NT2/D1 (cell line): ENCODE measurements at regions not wholly inside any gene's neighbourhood (a gene's known extent, or its start where the extent isn't known, plus 50 kb on each side); places are given as distances from the start of the nearest gene placed in this dataset.

Source experiments
- DNase-seq: peaks from one replicate; pipeline ENCODE4 v3.0.0-alpha.2; 2011; ENCODE audit warnings: low read depth, low spot score
- H3K27me3 ChIP-seq: 2 replicates; pipeline ENCODE4 v1.6.0; 2011; ENCODE audit warnings: mild to moderate bottlenecking; ENCODE audit not compliant: insufficient read length, insufficient read depth
- H3K36me3 ChIP-seq: 2 replicates; pipeline ENCODE4 v1.6.1; 2011; ENCODE audit warnings: mild to moderate bottlenecking, low read length, mixed read lengths; ENCODE audit not compliant: insufficient read depth, insufficient read length
- H3K4me1 ChIP-seq: 2 replicates; pipeline ENCODE4 v1.5.1; 2011; ENCODE audit not compliant: insufficient read depth, insufficient read length
- H3K4me3 ChIP-seq: 2 replicates; pipeline ENCODE4 v1.5.1; 2011; ENCODE audit warnings: low read depth; ENCODE audit not compliant: insufficient read length
- H3K9ac ChIP-seq: 2 replicates; pipeline ENCODE4 v1.6.0; 2011; ENCODE audit warnings: low read depth; ENCODE audit not compliant: insufficient read length
- H3K9me3 ChIP-seq: 2 replicates; pipeline ENCODE4 v1.5.1; 2011; ENCODE audit warnings: mild to moderate bottlenecking, low read length; ENCODE audit not compliant: insufficient read depth
- SUZ12 ChIP-seq: IDR thresholded peaks from 2 replicates; pipeline ENCODE4 v1.6.1; 2011; ENCODE audit not compliant: insufficient read length, insufficient read depth; ENCODE audit errors: extremely low read depth
- YY1 ChIP-seq: IDR thresholded peaks from 2 replicates; pipeline ENCODE4 v1.6.1; 2011; ENCODE audit not compliant: insufficient read length, insufficient read depth
- ZNF274 ChIP-seq: IDR thresholded peaks from 2 replicates; pipeline ENCODE4 v1.6.1; 2011; ENCODE audit warnings: mild to moderate bottlenecking, low read depth, low read length

- Histone ChIP-seq H3K27me3 (no peaks in the 10 kb centered on the region), H3K9me3 (no peaks in the 10 kb centered on the region; the same call in 1 of the 2 replicates), H3K9ac (no peak overlapping the region), H3K4me3 (no peak overlapping the region), H3K36me3 (no peaks in the 10 kb centered on the region), H3K4me1 (no peaks in the 10 kb centered on the region)
- TF ChIP-seq ZNF274, result no peak
- DNase-seq, result no peak
Measured at GRCh38 chr18:73962256-73962655, 185.4 kb downstream of the FBXO15 start.

GRCh38 chr18:73961804-73962203, 185.8 kb downstream of the FBXO15 start:
- no peaks in the 10 kb centered on the region for H3K36me3 ChIP-seq

GRCh38 chr18:73959352-73959751, 188.3 kb downstream of the FBXO15 start:
- TF ChIP-seq YY1 (no peak), ZNF274 (no peak), SUZ12 (no peak)
- H3K36me3 ChIP-seq, result no peaks in the 10 kb centered on the region

More at GRCh38 chr18:73961804-73962203, 185.8 kb downstream of the FBXO15 start:
- Histone ChIP-seq H3K27me3 (no peaks in the 10 kb centered on the region), H3K4me1 (no peaks in the 10 kb centered on the region), H3K4me3 (no peak overlapping the region), H3K9me3 (no peaks in the 10 kb centered on the region; the same call in 1 of the 2 replicates), H3K9ac (no peak overlapping the region)
- no peak for TF ChIP-seq ZNF274
- TF ChIP-seq YY1, result no peak
- TF ChIP-seq SUZ12, result no peak
- DNase-seq, result no peak

GRCh38 chr18:73954268-73954667, 193.4 kb downstream of the FBXO15 start:
- Histone ChIP-seq H3K9me3 (no peaks in the 10 kb centered on the region; the same call in 1 of the 2 replicates), H3K4me1 (no peaks in the 10 kb centered on the region), H3K36me3 (no peaks in the 10 kb centered on the region), H3K9ac (no peak overlapping the region), H3K27me3 (no peaks in the 10 kb centered on the region), H3K4me3 (no peak overlapping the region)
- DNase-seq, result no peak
- no peak for TF ChIP-seq SUZ12
- TF ChIP-seq YY1, result no peak
- no peak for TF ChIP-seq ZNF274

More at GRCh38 chr18:73959352-73959751, 188.3 kb downstream of the FBXO15 start:
- no peak for DNase-seq
- Histone ChIP-seq H3K4me1 (no peaks in the 10 kb centered on the region), H3K9ac (no peak overlapping the region), H3K27me3 (no peaks in the 10 kb centered on the region), H3K9me3 (no peaks in the 10 kb centered on the region; the same call in 1 of the 2 replicates), H3K4me3 (no peak overlapping the region)

GRCh38 chr18:73952296-73952946, 195.2 kb downstream of the FBXO15 start:
- H3K4me1 ChIP-seq, result no peaks in the 10 kb centered on the region
- TF ChIP-seq YY1, result no peak
- TF ChIP-seq ZNF274, result no peak
- TF ChIP-seq SUZ12, result no peak

GRCh38 chr18:73950116-73950700, 197.4 kb downstream of the FBXO15 start:
- no peak overlapping the region for H3K9ac ChIP-seq
- DNase-seq, result no peak
- no peaks in the 10 kb centered on the region for H3K36me3 ChIP-seq
- H3K9me3 ChIP-seq, result no peaks in the 10 kb centered on the region; the same call in 1 of the 2 replicates
- H3K4me1 ChIP-seq, result no peaks in the 10 kb centered on the region
- no peak for TF ChIP-seq SUZ12
- TF ChIP-seq YY1, result no peak
- TF ChIP-seq ZNF274, result no peak
- no peak overlapping the region for H3K4me3 ChIP-seq
- no peaks in the 10 kb centered on the region for H3K27me3 ChIP-seq

More at GRCh38 chr18:73952296-73952946, 195.2 kb downstream of the FBXO15 start:
- Histone ChIP-seq H3K36me3 (no peaks in the 10 kb centered on the region), H3K9me3 (no peaks in the 10 kb centered on the region; the same call in 1 of the 2 replicates), H3K27me3 (no peaks in the 10 kb centered on the region), H3K9ac (no peak overlapping the region), H3K4me3 (no peak overlapping the region)
- DNase-seq, result no peak

GRCh38 chr18:73948497-73948896, 199.1 kb downstream of the FBXO15 start:
- TF ChIP-seq SUZ12 (no peak), YY1 (no peak), ZNF274 (no peak)
- no peaks in the 10 kb centered on the region for H3K27me3 ChIP-seq
- no peak overlapping the region for H3K9ac ChIP-seq
- H3K4me3 ChIP-seq, result no peak overlapping the region
- no peaks in the 10 kb centered on the region; the same call in 1 of the 2 replicates for H3K9me3 ChIP-seq
- H3K36me3 ChIP-seq, result no peaks in the 10 kb centered on the region
- no peak for DNase-seq
- H3K4me1 ChIP-seq, result no peaks in the 10 kb centered on the region
